GM12872 (cell line): ENCODE measurements at regions not wholly inside any gene's neighbourhood (a gene's known extent, or its start where the extent isn't known, plus 50 kb on each side); places are given as distances from the start of the nearest gene placed in this dataset.

ENCODE experiments used
- CTCF ChIP-seq: IDR thresholded peaks from 3 replicates; pipeline ENCODE4 v1.5.1; 2011; ENCODE audit warnings: low read depth, mild to moderate bottlenecking, low read length, moderate library complexity; ENCODE audit not compliant: insufficient read depth

DNA sequence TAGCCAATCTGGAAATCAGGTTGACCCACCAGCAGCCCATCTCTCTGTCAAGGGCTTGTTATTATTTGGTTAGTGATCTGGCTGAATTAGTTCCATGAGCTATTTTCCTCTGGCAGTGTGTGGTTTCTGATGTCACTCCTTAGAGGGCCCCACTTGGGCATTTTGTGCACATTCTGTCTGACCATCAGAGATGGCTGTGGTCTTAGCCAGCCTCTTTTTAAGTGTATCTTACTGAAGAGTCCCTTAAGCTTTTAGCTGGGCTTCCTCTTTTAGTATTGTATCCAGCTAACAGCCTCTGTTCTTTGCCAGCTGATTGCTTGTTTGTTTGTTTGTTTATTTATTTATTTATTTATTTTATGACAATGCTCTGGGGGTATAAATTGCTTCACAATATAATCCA lies 951.1 kb upstream of the CNTNAP5 start:
- TF ChIP-seq CTCF, result no peak

GRCh38 chr2:123077101-123077500 lies 948.0 kb upstream of the CNTNAP5 start:
- no peak for TF ChIP-seq CTCF

GRCh38 chr2:123080331-123080730 lies 944.8 kb upstream of the CNTNAP5 start:
- no peak for TF ChIP-seq CTCF

DNA sequence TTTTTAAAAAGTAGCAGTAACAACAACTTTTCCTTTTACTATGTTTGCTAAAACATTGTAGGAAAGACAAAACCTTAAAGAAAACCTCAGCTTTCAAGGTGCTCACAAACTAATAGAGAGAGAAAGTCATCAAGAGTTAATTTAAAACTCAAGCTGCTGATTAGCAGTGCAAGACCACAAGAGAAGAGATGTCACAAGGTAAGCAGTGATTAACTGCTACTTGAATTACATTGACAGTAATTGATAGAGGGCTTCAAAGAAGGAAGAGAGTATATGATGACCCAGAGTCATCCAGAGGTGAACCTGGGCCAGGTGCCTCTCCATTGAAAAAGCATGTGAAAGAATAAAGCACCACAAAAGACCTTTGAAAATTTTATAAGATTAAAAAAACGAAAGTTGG lies 939.6 kb upstream of the CNTNAP5 start:
- TF ChIP-seq CTCF, result no peak

DNA sequence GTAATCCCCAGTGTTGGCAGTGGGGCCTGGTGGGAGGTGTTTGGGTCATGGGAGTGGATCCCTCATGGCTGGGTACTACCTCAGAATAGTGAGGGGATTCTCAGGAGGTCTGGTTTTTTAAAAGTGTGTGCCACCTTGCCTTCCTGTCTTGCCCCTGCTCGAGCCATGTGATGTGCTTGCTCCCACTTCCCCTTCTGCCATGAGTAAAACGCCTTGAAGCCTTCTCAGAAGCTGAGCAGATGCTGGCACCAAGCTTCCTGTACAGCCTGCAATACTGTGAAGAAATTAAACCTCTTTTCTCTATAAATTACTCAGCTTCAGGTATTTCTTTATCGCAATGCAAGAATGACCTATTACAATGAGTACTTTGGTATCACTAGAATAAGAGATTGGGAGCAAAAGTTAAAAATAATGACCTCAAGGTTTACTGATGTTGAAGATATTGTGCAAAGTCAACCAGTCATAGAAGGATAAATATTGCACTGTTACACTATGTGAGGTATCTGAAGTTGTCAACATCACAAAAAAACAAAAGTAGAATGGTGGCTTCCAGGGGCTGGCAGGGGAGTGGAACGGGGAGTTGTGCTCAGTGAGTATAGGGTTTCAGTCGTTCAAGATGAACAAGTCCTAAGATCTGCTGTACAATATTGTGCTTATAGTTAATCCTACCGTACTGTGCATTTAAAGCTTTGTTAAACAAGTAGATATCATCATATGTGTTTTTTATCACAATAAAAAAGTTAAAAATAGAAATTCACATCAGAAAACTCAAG lies 938.3 kb upstream of the CNTNAP5 start:
- no peak for TF ChIP-seq CTCF

DNA sequence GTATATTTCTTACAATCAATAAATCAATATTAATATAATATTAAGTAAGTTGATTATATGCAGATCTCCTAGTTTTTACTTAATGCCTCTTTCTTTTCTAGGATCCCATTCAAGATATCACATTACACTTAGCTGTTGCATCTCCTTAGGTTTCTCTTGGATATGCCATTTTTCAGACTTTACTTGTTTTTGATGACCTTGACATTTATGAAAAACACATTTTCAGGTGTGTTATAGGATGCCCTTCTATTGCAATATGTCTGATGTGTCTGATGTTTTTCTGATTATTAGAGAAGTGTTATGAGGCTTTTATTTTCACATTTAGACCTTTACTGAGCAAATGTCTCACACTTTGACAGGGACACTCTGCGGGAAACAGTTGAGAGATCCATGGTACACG lies 933.6 kb upstream of the CNTNAP5 start:
- TF ChIP-seq CTCF, result no peak

GRCh38 chr2:123093199-123093598 lies 931.9 kb upstream of the CNTNAP5 start:
- no peak for TF ChIP-seq CTCF
